HepG2 (cell line): ENCODE measurements at regions not wholly inside any gene's neighbourhood (a gene's known extent, or its start where the extent isn't known, plus 50 kb on each side); places are given as distances from the start of the nearest gene placed in this dataset.

ENCODE experiments used
- ATAC-seq: fragments of 200-7000 bp; cut with Tn5 transposase; 3 replicates; pipeline ENCODE4 v1.9.1; 2020; ENCODE audit warnings: mild to moderate bottlenecking, moderate library complexity
- BruUV-seq: library from RNA; stranded (reverse); fragments of 400-500 nt; replicated peaks from 2 replicates; lab custom pipeline; 2021; lab: Mats Ljungman, UMichigan
- CTCF ChIA-PET: fragments of 300-600 bp; formaldehyde crosslinking; extraction: SDS; loops from one replicate; lab custom pipeline; 2021; ENCODE audit warnings: low total read pairs, inconsistent platforms, low intra/inter-chr PET ratio; lab: Yijun Ruan, JAX
- POLR2A ChIA-PET: fragments of 350-600 bp; sonication (Branson Sonifier 250); formaldehyde crosslinking; loops from one replicate; lab custom pipeline; 2020; ENCODE audit warnings: antibody characterized with exemption, inconsistent platforms; lab: Yijun Ruan, JAX
- DNase-seq: peaks from one replicate; pipeline ENCODE4 v3.0.0-alpha.2; 2015; ENCODE audit warnings: low spot score
- FAIRE-seq: peaks from 3 replicates; lab custom pipeline; 2011; peaks lifted over from hg19 to GRCh38; lab: Jason Lieb, UNC
- H2AFZ ChIP-seq: one replicate; pipeline ENCODE4 v1.6.1; 2011; ENCODE audit warnings: low read length, inconsistent platforms
- H3K27ac ChIP-seq: fragments of 300-600 bp; 3 replicates; pipeline ENCODE4 v1.8.0; 2011; ENCODE audit warnings: mixed run types, mild to moderate bottlenecking, mixed read lengths, low read length, inconsistent platforms; ENCODE audit not compliant: insufficient read depth; ENCODE audit errors: extremely low read length
- H3K27me3 ChIP-seq, 2 experiments: fragments of 200-600 bp in 1 of 2; 2 replicates in 1 of 2; 3 replicates in 1 of 2; pipeline versions ENCODE4 v1.6.0 to v1.8.0; 2011; ENCODE audit warnings: low read length in 2 of 2, mild to moderate bottlenecking in 2 of 2, moderate library complexity in 2 of 2, inconsistent platforms in 1 of 2; ENCODE audit not compliant: insufficient read depth in 2 of 2, control insufficient read depth in 1 of 2
- H3K36me3 ChIP-seq, 2 experiments: fragments of 200-600 bp in 1 of 2; replicated peaks in 1 of 2; 2 replicates in 1 of 2; 3 replicates in 1 of 2; pipeline versions ENCODE4 v1.5.1 to v1.8.0; 2011; ENCODE audit warnings: low read length in 2 of 2, inconsistent platforms in 1 of 2; ENCODE audit not compliant: insufficient read depth in 2 of 2, control insufficient read depth in 1 of 2
- H3K4me1 ChIP-seq: 2 replicates; pipeline ENCODE4 v1.5.1; 2012; ENCODE audit warnings: low read length, inconsistent platforms; ENCODE audit not compliant: insufficient read depth
- H3K4me2 ChIP-seq: 2 replicates; pipeline ENCODE4 v1.6.0; 2011; ENCODE audit warnings: low read depth, low read length, inconsistent platforms
- H3K4me3 ChIP-seq, 3 experiments: fragments of 200-600 bp in 1 of 3; sonication (generic), shearing (Covaris generic) in 1 of 3; replicated peaks in 1 of 3; 2 replicates each; pipeline ENCODE4 v1.5.1; 2011 to 2016; ENCODE audit warnings: low read length in 3 of 3, inconsistent platforms in 2 of 3, low read depth in 2 of 3, mild to moderate bottlenecking in 2 of 3, control low read depth in 1 of 3, mixed read lengths in 1 of 3; ENCODE audit not compliant: insufficient read depth in 1 of 3
- H3K79me2 ChIP-seq: one replicate; pipeline ENCODE4 v1.6.1; 2011; ENCODE audit warnings: low read length, inconsistent platforms; ENCODE audit not compliant: insufficient read depth
- H3K9ac ChIP-seq: 2 replicates; pipeline ENCODE4 v1.6.0; 2011; ENCODE audit warnings: mild to moderate bottlenecking, low read depth, low read length, inconsistent platforms; ENCODE audit not compliant: insufficient read depth
- H3K9me3 ChIP-seq: 2 replicates; pipeline ENCODE4 v1.5.1; 2012; ENCODE audit warnings: mild to moderate bottlenecking, low read length
- H4K20me1 ChIP-seq: 2 replicates; pipeline ENCODE4 v1.6.0; 2011; ENCODE audit warnings: inconsistent platforms, mild to moderate bottlenecking, low read length, moderate library complexity; ENCODE audit not compliant: insufficient read depth
- ATAD3A ChIP-seq: sonication (generic); formaldehyde crosslinking; IDR thresholded peaks from 2 replicates; pipeline ENCODE4 v1.4.0; 2020; ENCODE audit warnings: missing genetic modification reagents
- CSRNP2 ChIP-seq: sonication (generic); formaldehyde crosslinking; conservative IDR thresholded peaks from 2 replicates; pipeline ENCODE4 v1.8.0; 2022; ENCODE audit warnings: low read depth, missing genetic modification reagents
- DPF2 ChIP-seq: sonication (generic); formaldehyde crosslinking; IDR thresholded peaks from 2 replicates; pipeline ENCODE4 v1.4.0; 2020; ENCODE audit warnings: mild to moderate bottlenecking, low read depth, missing genetic modification reagents, borderline replicate concordance
- FUBP1 ChIP-seq: sonication (generic); formaldehyde crosslinking; IDR thresholded peaks from 2 replicates; pipeline ENCODE4 v1.5.1; 2020; ENCODE audit warnings: missing genetic modification reagents, mild to moderate bottlenecking, borderline replicate concordance
- GPBP1L1 ChIP-seq: sonication (generic); formaldehyde crosslinking; IDR thresholded peaks from 2 replicates; pipeline ENCODE4 v1.5.0; 2020; ENCODE audit warnings: mild to moderate bottlenecking, missing genetic modification reagents
- HMGA1 ChIP-seq: sonication (generic); formaldehyde crosslinking; conservative IDR thresholded peaks from 2 replicates; pipeline ENCODE4 v1.4.0; 2020; ENCODE audit warnings: missing genetic modification reagents
- TARDBP ChIP-seq: sonication (generic); formaldehyde crosslinking; IDR thresholded peaks from 2 replicates; pipeline ENCODE4 v1.8.0; 2022; ENCODE audit warnings: mild to moderate bottlenecking, missing genetic modification reagents
- ZNF317 ChIP-seq: sonication (generic); formaldehyde crosslinking; IDR thresholded peaks from 2 replicates; pipeline ENCODE4 v1.5.0; 2020; ENCODE audit warnings: mild to moderate bottlenecking, missing genetic modification reagents
- ZNF850 ChIP-seq: sonication (generic); formaldehyde crosslinking; conservative IDR thresholded peaks from 2 replicates; pipeline ENCODE4 v1.9.0; 2021; ENCODE audit warnings: mild to moderate bottlenecking, missing genetic modification reagents
- WGBS: methylation state at CpG from one replicate; pipeline ENCODE4 v1.1.6; 2017; ENCODE audit warnings: low lambda C conversion rate; 5-methylcytosine and 5-hydroxymethylcytosine counted together
- in situ Hi-C: cut with HindIII; loops from 2 replicates; pipeline ENCODE4 v1.10.0; 2017; ENCODE audit warnings: low pct_unique_long_range_greater_than_20kb; ENCODE audit not compliant: extremely low pct_ligation_motif_present
- intact Hi-C: fragments of 100-400 bp; cut with micrococcal nuclease; formaldehyde crosslinking; loops from one replicate; pipeline ENCODE4 v1.10.0; 2022; ENCODE audit not compliant: unreplicated experiment

DNA sequence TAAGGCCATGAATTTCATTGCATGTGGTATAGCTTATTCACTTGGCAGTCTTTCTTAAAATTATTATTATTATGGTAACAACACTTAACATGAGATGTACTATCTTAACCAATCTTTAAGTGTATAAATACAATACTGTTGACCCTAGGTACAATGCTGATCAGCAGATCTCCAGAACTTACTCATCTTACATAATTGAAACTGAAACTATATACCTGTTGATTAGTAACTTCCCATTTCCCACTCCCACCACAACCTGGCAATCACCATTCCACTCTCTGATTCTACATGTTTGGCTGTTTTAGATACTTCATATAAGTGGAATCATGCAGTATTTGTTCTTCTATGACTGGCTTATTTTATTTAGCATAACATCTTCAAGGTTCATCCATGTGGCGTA, 150.2 kb upstream of the POU2AF2 start:
- no peaks in the 10 kb centered on the region for H4K20me1 ChIP-seq
- ChIA-PET POLR2A (no interaction called here), CTCF (no interaction called here)
- intact Hi-C loops (no loop called here), in situ Hi-C loops (no loop called here)
- no peak overlapping the region for H3K4me3 ChIP-seq
- ATAC-seq = no peak
- FAIRE-seq = no peak
- TF ChIP-seq HMGA1 (CRISPR knock-in tag) (no peak), DPF2 (CRISPR knock-in tag) (no peak), TARDBP (CRISPR knock-in tag) (no peak), FUBP1 (no peak)
- no peak overlapping the region for H3K4me2 ChIP-seq
- peaks cover 0 to 9% of the 10 kb centered on the region in 2 experiments; a peak in 2 of 5 replicates for H3K27me3 ChIP-seq
- H3K79me2 ChIP-seq = no peaks in the 10 kb centered on the region
- H3K9ac ChIP-seq = no peak overlapping the region
- H3K9me3 ChIP-seq = no peaks in the 10 kb centered on the region
- peaks cover 9% of the 10 kb centered on the region; the same call in 1 of the 2 replicates for H3K4me1 ChIP-seq
- no peak overlapping the region for H3K27ac ChIP-seq
- WGBS = 82% methylated on average over 1 of the region's 1 CpG
- no peaks in the 10 kb centered on the region for H3K36me3 ChIP-seq
- BruUV-seq = no TSS peak
- no peak overlapping the region for H2AFZ ChIP-seq
- DNase-seq = no peak

- in situ Hi-C loops (no loop called here), intact Hi-C loops (no loop called here)
- ChIA-PET POLR2A (no interaction called here), CTCF (no interaction called here)
- H3K27ac ChIP-seq = no peak overlapping the region
- no peak overlapping the region for H3K4me2 ChIP-seq
- FAIRE-seq (no peak), DNase-seq (no peak), ATAC-seq (no peak)
- no peak for TF ChIP-seq ZNF850
- no peak for TF ChIP-seq ZNF317
- TF ChIP-seq ATAD3A = no peak
- no peak for TF ChIP-seq GPBP1L1 (CRISPR knock-in tag)
- no peak for TF ChIP-seq CSRNP2
- H2AFZ ChIP-seq = no peak overlapping the region
- H3K9me3 ChIP-seq = no peaks in the 10 kb centered on the region
- no peaks in the 10 kb centered on the region for H3K36me3 ChIP-seq
- H3K4me1 ChIP-seq = peaks cover 9% of the 10 kb centered on the region; the same call in 1 of the 2 replicates
- H3K27me3 ChIP-seq = peaks cover 0 to 9% of the 10 kb centered on the region in 2 experiments; a peak in 2 of 5 replicates
- WGBS = 0% methylated on average over 4 of the region's 4 CpGs
- H3K79me2 ChIP-seq = no peaks in the 10 kb centered on the region
- no peak overlapping the region for H3K9ac ChIP-seq
- no peak overlapping the region for H3K4me3 ChIP-seq
- H4K20me1 ChIP-seq = no peaks in the 10 kb centered on the region
- no TSS peak for BruUV-seq
These were observed 152.5 kb upstream of the POU2AF2 start for GRCh38 chr11:111093061-111093460.
